ENCODE measurements at regions not wholly inside any gene's neighbourhood (a gene's known extent, or its start where the extent isn't known, plus 50 kb on each side); places are given as distances from the start of the nearest gene placed in this dataset.

DNA sequence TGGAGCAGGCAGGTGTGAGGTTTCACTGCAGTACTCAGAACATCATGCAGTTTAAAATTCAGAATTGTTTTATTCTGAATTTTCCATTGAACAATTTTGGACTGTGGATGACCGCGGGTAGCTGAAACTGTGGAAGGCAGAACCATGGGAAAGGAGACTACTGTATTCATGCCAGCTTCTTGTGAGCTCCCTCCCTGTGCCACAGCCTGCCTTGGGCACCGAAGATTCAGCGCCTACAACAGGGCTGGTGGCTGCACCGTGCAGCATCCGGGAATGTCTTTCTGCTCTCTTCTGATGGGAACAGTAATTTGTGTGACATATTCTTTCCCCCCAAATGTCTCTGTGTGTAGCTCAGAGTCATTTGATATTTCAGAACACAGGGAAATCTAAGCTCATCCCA is 118.5 kb upstream of the NKX1-1 start:
- no peak for TF ChIP-seq POLR2A (IDR thresholded peaks at IDR 0.05; ENCODE audit: low read depth, low read length)
- TF ChIP-seq POLR2AphosphoS5 (IDR thresholded peaks at IDR 0.05; ENCODE audit: low read depth, low read length) = no peak

Measured in GM12891 (cell line).